Fibroblast of peridontal ligament (primary cell): ENCODE measurements at regions not wholly inside any gene's neighbourhood (a gene's known extent, or its start where the extent isn't known, plus 50 kb on each side); places are given as distances from the start of the nearest gene placed in this dataset.

ENCODE experiments used
- DNase-seq: peaks from one replicate; pipeline ENCODE4 v3.0.0-alpha.2; 2010; ENCODE audit errors: extremely low read depth

DNA sequence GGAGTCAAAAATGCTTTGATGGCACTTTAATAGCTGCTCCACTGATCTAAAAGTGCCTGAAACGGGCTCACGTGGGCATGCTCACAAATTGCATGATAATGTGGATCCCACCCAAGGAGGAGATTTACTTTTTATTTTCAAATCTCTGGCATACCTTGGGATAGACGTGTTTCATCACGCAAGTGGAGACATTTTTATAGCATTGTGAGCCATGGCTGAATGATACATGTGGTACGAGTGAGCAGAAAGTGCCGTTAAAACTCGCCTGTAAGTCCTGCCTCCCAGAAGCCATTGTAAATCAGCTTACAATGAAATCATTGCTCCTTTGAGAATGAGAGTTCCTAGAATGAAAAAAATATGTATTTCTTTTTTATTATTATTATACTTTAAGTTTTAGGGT is 514.7 kb downstream of the MAT2B start:
- DNase-seq = no peak

DNA sequence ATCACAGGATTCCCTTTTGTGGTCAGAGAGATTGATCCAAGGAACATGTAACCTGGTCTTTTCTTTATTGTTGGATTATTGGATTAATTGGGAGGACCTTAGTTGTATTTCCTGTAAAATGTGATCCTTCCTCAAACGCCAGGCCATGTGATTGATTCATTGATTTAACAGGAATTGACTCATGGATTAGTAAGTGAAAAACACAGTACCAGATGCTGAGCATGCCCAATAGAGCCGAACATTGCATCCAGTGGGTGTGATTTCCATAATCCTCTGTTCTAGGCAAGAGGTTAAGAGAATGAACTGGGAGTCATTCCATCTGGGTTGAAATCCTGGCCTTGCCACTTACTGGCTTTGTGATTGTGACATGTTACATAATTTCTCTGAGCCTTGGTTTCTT is 522.3 kb downstream of the MAT2B start:
- DNase-seq = peak; percentile 35

- no peak for DNase-seq
Measured at GRCh38 chr5:164038128-164038783, 532.8 kb downstream of the MAT2B start.

DNA sequence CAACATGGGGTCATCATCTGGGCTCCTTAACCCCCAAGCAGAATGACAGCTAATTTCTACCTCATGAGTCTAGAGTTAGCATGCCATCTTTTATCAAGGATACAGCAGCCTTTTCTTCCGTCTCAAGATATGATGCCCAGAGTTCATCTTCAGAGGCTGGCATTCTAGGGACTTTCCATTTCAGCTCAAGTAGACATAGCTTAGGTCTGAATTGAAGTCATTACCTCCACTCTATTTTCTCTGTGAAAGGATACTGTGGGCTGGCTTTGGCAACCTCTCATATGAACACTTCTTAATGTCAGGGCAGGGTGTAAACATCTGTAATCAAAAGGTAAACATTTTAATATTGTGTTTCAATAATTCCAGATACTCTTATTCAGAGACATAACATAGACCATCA is 535.7 kb downstream of the MAT2B start:
- no peak for DNase-seq

DNA sequence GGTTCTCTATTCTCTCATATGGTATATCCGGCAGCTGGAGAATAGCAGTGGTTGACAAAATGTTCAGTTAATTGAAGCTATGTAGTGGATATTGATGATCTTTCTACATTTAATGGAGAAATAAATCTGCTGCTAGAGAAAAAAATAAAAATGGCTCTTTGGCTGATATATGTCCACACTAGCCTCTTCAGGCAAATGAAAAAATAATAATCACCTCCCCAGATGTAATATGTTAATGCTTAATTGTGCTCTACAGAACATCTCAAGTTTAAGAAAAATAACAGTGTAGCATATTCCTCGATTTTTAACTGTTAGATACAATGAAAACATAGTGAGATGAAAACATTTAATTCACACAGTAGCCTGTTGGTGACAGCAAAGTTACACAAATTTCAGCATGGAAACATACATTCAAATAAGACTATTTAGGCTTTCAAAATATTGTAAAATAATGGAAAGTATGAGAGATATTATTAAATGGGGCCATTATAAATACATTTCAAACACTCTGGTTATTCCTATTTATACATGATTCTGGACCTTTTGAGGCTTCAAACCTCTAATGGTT is 543.0 kb downstream of the MAT2B start:
- DNase-seq = peak; percentile 77

DNA sequence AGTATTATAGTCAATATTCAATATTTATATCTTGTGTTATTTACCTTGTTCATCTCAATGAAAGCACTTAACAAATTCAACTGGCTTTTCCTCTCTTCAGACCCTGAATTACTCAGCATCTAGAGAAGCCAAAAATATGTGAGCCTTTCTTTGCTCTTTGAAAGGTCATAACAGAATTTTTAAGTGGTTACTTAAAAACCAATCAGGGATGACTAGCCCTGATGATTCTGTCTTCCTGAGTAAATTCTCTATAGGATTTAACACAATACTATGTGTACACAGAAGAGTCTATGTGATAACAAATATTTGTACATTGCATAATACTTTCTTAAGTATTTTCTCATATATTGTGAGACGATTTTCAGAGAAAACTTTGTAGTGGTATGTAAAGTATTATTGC is 546.3 kb downstream of the MAT2B start:
- DNase-seq = peak; percentile 69

- peak; percentile 91 for DNase-seq
Measured at GRCh38 chr5:164052536-164053093, 547.2 kb downstream of the MAT2B start.

- DNase-seq = no peak
Measured at GRCh38 chr5:164053123-164053522, 547.7 kb downstream of the MAT2B start.

DNA sequence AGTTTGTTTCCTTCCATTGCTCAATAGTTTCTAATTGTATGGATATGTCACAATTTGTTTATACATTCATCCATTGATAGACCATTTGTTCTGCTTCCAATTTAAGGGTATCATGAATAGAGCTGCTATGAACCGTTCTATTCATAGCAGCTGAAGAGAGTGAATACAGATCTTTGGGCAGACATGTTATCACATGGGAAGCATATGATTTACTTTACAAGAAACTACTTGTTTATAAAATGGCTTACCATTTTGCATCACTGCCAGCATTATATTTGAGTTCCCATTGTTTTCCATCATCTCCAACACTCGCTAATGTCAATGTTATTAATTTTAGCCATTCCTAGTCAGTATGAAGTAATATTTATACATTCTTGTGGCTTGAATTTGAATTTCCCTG is 549.0 kb downstream of the MAT2B start:
- no peak for DNase-seq

DNA sequence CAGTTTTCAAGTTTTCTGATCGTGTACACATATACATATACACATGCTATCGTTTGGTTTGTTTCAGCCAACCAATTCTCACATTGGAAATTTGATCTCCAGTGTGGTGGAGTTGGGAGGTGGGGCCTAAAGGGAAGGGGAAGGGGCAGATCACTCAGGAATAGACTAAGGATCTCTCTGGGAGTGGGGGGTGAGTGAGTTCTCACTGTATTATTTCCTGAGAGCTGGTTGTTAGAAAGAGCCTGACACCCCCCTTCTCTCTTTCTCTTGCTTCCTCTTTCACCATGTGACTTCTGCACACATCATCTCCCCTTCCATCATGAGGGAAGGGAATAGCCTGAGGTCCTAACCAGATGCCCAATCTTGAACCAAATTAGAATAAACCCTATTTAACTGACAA is 551.7 kb downstream of the MAT2B start:
- DNase-seq = no peak

DNA sequence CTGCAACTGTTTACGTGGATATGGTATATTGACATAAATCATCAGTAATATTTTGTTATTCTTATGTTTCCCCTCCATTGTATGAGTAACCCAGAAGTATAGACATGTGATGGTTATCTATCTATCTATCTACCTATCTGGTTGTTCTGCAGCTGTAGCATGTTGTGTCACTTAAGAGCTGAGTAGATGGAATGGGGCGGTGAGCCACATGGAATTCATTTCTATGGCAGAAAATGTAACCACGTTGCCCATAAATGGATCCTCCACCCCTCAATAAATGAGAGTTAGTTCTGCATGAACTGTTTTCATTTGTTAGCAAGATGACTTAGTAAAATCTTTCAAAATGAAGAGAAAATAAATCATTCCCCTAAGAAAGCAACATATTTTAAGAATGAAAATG is 553.2 kb downstream of the MAT2B start:
- DNase-seq = peak; percentile 33

DNA sequence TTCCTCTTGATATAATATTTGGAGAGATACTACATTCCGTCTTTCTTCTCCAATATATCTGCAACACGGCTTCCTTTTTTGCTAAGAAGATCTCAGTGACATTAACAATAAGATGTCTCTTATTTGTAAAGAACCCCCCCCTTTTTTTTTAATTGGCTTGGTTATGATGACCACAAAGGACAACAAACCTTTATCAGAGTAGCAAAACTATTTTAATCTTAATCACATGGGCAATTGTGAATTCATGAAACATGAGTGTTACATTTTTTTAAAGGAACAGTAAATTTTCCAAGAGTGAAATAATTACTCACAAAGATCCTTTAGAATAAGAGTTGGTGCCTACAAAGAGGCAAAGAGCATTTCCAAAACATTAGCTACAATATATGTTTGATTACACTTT is 554.1 kb downstream of the MAT2B start:
- DNase-seq = no peak

- no peak for DNase-seq
Measured at GRCh38 chr5:164060786-164061355, 555.5 kb downstream of the MAT2B start.

DNA sequence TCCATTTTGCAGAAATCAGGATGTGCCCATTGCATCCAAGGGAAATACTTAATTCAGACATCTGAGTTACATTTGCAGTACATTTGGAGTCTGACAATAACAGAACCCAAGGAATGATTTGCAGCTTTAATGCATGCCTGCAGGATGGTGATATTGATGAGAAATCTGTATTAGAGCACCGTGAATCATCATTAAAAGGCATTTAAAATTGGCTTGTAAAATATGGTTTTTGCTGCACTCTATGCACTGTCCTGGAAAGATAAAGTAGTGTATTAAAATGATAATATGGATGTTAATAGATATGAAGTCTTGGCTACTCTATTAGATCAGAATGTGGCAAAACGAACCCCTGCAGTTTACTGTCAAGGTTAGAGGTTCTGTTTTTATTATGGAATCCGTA is 556.9 kb downstream of the MAT2B start:
- DNase-seq = no peak

DNA sequence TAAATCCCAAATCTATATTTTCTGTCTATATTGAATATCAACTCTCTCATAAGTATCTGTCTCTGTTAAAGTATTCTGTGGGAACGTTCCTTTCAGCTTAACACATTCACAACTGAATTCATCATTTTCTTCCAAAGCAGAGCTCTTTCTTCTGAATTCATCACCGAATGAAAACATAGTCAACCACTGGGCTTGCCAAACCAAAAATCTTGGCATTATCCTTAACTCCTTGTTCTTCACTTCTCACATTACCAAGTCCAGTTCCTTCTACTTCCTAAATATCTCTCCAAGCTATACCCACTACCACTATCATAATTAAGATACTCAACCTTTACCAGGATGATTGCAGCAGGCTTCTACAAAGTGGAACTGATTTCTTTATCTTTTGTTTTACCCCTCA is 559.8 kb downstream of the MAT2B start:
- DNase-seq = peak; percentile 76

DNA sequence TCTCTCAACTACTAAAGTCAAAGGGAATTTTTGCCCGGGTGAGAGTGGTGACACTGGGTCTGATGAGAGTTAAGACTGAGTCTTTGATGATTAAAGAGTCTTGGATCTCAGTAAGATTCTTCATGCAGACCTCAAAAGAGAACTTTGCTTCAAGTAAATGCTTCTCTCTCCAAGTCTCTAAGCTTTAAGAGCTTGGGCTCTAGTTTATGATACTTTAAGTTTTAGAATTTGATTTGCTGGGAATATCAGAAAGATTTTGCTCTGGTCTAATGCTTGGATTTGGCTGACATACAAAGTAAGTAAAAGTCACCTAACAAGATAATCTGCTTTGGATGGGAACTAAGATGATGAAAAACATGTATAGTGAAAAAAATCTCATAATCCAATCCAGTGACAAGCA is 566.3 kb downstream of the MAT2B start:
- DNase-seq = no peak

DNA sequence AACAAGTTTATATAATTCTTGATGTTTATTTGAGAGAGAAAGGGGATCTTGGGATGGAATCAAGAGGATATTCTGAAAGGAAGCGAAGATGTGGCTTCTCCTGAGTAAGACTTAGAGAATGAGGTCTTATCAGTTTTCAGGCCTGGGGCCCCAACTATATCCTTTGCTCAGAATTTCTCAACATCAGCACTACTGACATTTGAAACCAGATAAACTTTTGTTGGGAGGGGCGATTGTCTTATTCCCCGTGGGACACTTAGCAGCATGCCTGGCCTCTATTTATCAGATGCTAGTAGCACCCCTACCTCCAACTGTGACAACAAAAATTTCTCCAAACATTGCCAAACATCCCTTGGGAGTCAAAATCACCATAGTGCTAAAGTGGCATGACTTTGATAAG is 567.7 kb downstream of the MAT2B start:
- DNase-seq = no peak

DNA sequence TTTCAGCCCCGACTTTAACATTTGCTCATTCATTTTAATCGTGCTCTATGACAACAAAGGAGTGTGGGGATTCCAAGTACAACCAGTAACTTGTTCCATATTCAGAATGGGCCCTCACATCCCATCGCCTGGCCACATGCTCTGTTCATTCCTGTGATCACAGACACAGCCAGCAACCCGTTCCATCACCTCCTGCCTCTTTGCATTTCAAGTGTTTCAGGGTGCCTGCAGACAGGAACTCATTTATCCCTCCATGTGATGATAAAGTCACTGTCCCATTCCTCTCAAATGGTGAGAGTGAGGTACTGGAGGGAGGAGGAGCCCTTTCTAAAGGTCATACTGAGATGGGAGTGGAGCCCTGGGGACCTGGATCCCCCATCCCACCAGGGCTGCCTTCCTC is 571.1 kb downstream of the MAT2B start:
- DNase-seq = no peak

- DNase-seq = no peak
Measured at GRCh38 chr5:164090358-164090757, 584.9 kb downstream of the MAT2B start.

- DNase-seq = no peak
Measured at GRCh38 chr5:164091836-164092235, 586.4 kb downstream of the MAT2B start.

GRCh38 chr5:164094291-164094690 is 588.9 kb downstream of the MAT2B start:
- DNase-seq = no peak

DNA sequence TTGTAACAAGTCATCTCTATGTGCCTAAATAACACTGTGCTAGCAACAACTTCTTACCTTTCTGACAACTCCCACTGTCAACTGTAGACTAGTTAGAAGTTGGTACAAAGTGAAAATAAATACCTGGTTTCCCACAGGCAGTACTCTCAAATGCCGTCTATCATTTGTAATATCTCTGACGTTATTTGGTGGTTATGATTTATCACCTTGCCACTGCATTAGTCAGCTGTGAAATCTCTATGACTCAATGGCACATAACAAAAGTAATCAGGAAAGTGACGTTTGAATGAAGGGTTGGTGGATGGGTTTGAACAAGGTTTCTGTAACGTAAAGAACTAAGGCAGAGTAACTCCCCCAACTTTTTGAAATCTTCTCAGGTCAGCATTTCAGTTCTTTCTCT is 592.3 kb downstream of the MAT2B start:
- DNase-seq = peak; percentile 29

- peak; percentile 36 for DNase-seq
Measured at GRCh38 chr5:164098531-164098930, 593.1 kb downstream of the MAT2B start.
